ENCODE measurements at regions not wholly inside any gene's neighbourhood (a gene's known extent, or its start where the extent isn't known, plus 50 kb on each side); places are given as distances from the start of the nearest gene placed in this dataset.

- Histone ChIP-seq H3K4me1 (no peaks in the 10 kb centered on the region), H3K4me3 (no peak overlapping the region), H3K27ac (no peak overlapping the region), H3K9me3 (no peaks in the 10 kb centered on the region), H3K36me3 (no peaks in the 10 kb centered on the region), H3K27me3 (no peaks in the 10 kb centered on the region)
- intact Hi-C loops (cut with DNase I), result no loop called here
- DNase-seq (ENCODE audit: extremely low spot score in 2 of 2), result no peak
- no peak for TF ChIP-seq CTCF (IDR thresholded peaks at IDR 0.05)
- no peak for TF ChIP-seq POLR2A (IDR thresholded peaks at IDR 0.05)
- no peak for TF ChIP-seq POLR2AphosphoS5 (IDR thresholded peaks at IDR 0.05; ENCODE audit: insufficient read depth in 1 of 2, low read depth in 1 of 2)
Observed at GRCh38 chr18:64966667-64967066, 784.1 kb upstream of the CDH7 start.

GRCh38 chr18:64956465-64956864 lies 794.3 kb upstream of the CDH7 start:
- Histone ChIP-seq H3K9me3 (no peaks in the 10 kb centered on the region), H3K27ac (no peak overlapping the region), H3K4me1 (no peaks in the 10 kb centered on the region), H3K36me3 (no peaks in the 10 kb centered on the region), H3K4me3 (no peak overlapping the region), H3K27me3 (no peaks in the 10 kb centered on the region)
- no peak for DNase-seq (ENCODE audit: extremely low spot score in 2 of 2)
- intact Hi-C loops (cut with DNase I), result no loop called here
- TF ChIP-seq POLR2AphosphoS5 (IDR thresholded peaks at IDR 0.05; ENCODE audit: insufficient read depth in 1 of 2, low read depth in 1 of 2) (no peak), CTCF (IDR thresholded peaks at IDR 0.05) (no peak), POLR2A (IDR thresholded peaks at IDR 0.05) (no peak)

- Histone ChIP-seq H3K36me3 (no peaks in the 10 kb centered on the region), H3K4me3 (no peak overlapping the region), H3K4me1 (no peaks in the 10 kb centered on the region), H3K27ac (no peak overlapping the region), H3K9me3 (no peaks in the 10 kb centered on the region), H3K27me3 (no peaks in the 10 kb centered on the region)
- DNase-seq (ENCODE audit: extremely low spot score in 2 of 2), result no peak
- intact Hi-C loops (cut with DNase I), result no loop called here
- TF ChIP-seq CTCF (IDR thresholded peaks at IDR 0.05) (no peak), POLR2AphosphoS5 (IDR thresholded peaks at IDR 0.05; ENCODE audit: insufficient read depth in 1 of 2, low read depth in 1 of 2) (no peak), POLR2A (IDR thresholded peaks at IDR 0.05) (no peak)
Observed at GRCh38 chr18:64949885-64950284, 800.9 kb upstream of the CDH7 start.

- intact Hi-C loops (cut with DNase I), result no loop called here
- Histone ChIP-seq H3K4me1 (no peaks in the 10 kb centered on the region), H3K27ac (no peak overlapping the region), H3K4me3 (no peak overlapping the region), H3K9me3 (no peaks in the 10 kb centered on the region), H3K27me3 (no peaks in the 10 kb centered on the region), H3K36me3 (no peaks in the 10 kb centered on the region)
- TF ChIP-seq POLR2A (IDR thresholded peaks at IDR 0.05) (no peak), POLR2AphosphoS5 (IDR thresholded peaks at IDR 0.05; ENCODE audit: insufficient read depth in 1 of 2, low read depth in 1 of 2) (no peak), CTCF (IDR thresholded peaks at IDR 0.05) (no peak)
- no peak for DNase-seq (ENCODE audit: extremely low spot score in 2 of 2)
Observed at GRCh38 chr18:64936671-64937070, 787.8 kb upstream of the LINC00305 start.

GRCh38 chr18:64929036-64929435 lies 780.1 kb upstream of the LINC00305 start:
- Histone ChIP-seq H3K4me3 (no peak overlapping the region), H3K36me3 (no peaks in the 10 kb centered on the region), H3K4me1 (no peaks in the 10 kb centered on the region), H3K27me3 (no peaks in the 10 kb centered on the region), H3K27ac (no peak overlapping the region), H3K9me3 (no peaks in the 10 kb centered on the region)
- DNase-seq (ENCODE audit: extremely low spot score in 2 of 2), result no peak
- TF ChIP-seq POLR2A (IDR thresholded peaks at IDR 0.05) (no peak), CTCF (IDR thresholded peaks at IDR 0.05) (no peak), POLR2AphosphoS5 (IDR thresholded peaks at IDR 0.05; ENCODE audit: insufficient read depth in 1 of 2, low read depth in 1 of 2) (no peak)
- intact Hi-C loops (cut with DNase I), result no loop called here
